HepG2 (cell line): ENCODE measurements at regions not wholly inside any gene's neighbourhood (a gene's known extent, or its start where the extent isn't known, plus 50 kb on each side); places are given as distances from the start of the nearest gene placed in this dataset.

Source experiments
- CTCF ChIP-seq: sonication (generic); formaldehyde crosslinking; IDR thresholded peaks from 2 replicates; pipeline ENCODE4 v1.5.0; 2020; ENCODE audit warnings: mild to moderate bottlenecking, missing genetic modification reagents, moderate library complexity
- EHMT2 ChIP-seq: fragments of 200-600 bp; sonication (generic); IDR thresholded peaks from 2 replicates; pipeline ENCODE4 v1.7.0; 2017; ENCODE audit warnings: antibody characterized with exemption, low read depth, low read length, borderline replicate concordance
- ETS1 ChIP-seq: sonication (generic); formaldehyde crosslinking; IDR thresholded peaks from 2 replicates; pipeline ENCODE4 v1.4.0; 2020; ENCODE audit warnings: missing genetic modification reagents
- PBX3 ChIP-seq: sonication (generic); formaldehyde crosslinking; IDR thresholded peaks from 2 replicates; pipeline ENCODE4 v1.8.1; 2023; ENCODE audit warnings: missing genetic modification reagents, inconsistent platforms, borderline replicate concordance
- POLR2AphosphoS5 ChIP-seq: IDR thresholded peaks from 2 replicates; pipeline ENCODE4 v1.6.1; 2012; ENCODE audit warnings: low read depth, low read length
- SIN3B ChIP-seq: fragments of 150-350 bp; IDR thresholded peaks from 2 replicates; pipeline ENCODE4 v1.6.1; 2014; ENCODE audit warnings: low read length
- SMYD3 ChIP-seq: sonication (generic); formaldehyde crosslinking; IDR thresholded peaks from 2 replicates; pipeline ENCODE4 v1.8.1; 2023; ENCODE audit warnings: mild to moderate bottlenecking, missing genetic modification reagents
- ZC3H13 ChIP-seq: sonication (generic); formaldehyde crosslinking; IDR thresholded peaks from 2 replicates; pipeline ENCODE4 v1.8.1; 2023; ENCODE audit warnings: mild to moderate bottlenecking, missing genetic modification reagents, moderate library complexity
- ZMYM2 ChIP-seq: sonication (generic); formaldehyde crosslinking; IDR thresholded peaks from 2 replicates; pipeline ENCODE4 v1.8.0; 2022; ENCODE audit warnings: mild to moderate bottlenecking, missing genetic modification reagents
- ZNF775 ChIP-seq: sonication (generic); formaldehyde crosslinking; IDR thresholded peaks from 2 replicates; pipeline ENCODE4 v1.4.0; 2020; ENCODE audit warnings: missing genetic modification reagents, mild to moderate bottlenecking, moderate library complexity, borderline replicate concordance
- ZZZ3 ChIP-seq: sonication (generic); formaldehyde crosslinking; IDR thresholded peaks from 2 replicates; pipeline ENCODE4 v1.4.0; 2020; ENCODE audit warnings: missing genetic modification reagents, mild to moderate bottlenecking, borderline replicate concordance
- TF ChIP-seq, protein P1 (sequence below): sonication (generic); formaldehyde crosslinking; IDR thresholded peaks from one replicate; pipeline ENCODE4 v1.5.1; 2020; ENCODE audit warnings: mild to moderate bottlenecking, missing genetic modification reagents; ENCODE audit errors: not compliant biosample characterization

GRCh38 chr17:71592431-71592830 lies 528.4 kb upstream of the SOX9 start:
- TF ChIP-seq ETS1 (CRISPR knock-in tag) = no peak
- TF ChIP-seq ZNF775 (CRISPR knock-in tag) = no peak
- no peak for TF ChIP-seq ZC3H13
- no peak for TF ChIP-seq ZMYM2 (CRISPR knock-in tag)
- no peak for TF ChIP-seq SIN3B
- TF ChIP-seq SMYD3 (CRISPR knock-in tag) = no peak
- TF ChIP-seq ZZZ3 = no peak
- TF ChIP-seq CTCF = no peak
- TF ChIP-seq EHMT2 = no peak
- TF ChIP-seq PBX3 = no peak
- TF ChIP-seq, protein P1, sequence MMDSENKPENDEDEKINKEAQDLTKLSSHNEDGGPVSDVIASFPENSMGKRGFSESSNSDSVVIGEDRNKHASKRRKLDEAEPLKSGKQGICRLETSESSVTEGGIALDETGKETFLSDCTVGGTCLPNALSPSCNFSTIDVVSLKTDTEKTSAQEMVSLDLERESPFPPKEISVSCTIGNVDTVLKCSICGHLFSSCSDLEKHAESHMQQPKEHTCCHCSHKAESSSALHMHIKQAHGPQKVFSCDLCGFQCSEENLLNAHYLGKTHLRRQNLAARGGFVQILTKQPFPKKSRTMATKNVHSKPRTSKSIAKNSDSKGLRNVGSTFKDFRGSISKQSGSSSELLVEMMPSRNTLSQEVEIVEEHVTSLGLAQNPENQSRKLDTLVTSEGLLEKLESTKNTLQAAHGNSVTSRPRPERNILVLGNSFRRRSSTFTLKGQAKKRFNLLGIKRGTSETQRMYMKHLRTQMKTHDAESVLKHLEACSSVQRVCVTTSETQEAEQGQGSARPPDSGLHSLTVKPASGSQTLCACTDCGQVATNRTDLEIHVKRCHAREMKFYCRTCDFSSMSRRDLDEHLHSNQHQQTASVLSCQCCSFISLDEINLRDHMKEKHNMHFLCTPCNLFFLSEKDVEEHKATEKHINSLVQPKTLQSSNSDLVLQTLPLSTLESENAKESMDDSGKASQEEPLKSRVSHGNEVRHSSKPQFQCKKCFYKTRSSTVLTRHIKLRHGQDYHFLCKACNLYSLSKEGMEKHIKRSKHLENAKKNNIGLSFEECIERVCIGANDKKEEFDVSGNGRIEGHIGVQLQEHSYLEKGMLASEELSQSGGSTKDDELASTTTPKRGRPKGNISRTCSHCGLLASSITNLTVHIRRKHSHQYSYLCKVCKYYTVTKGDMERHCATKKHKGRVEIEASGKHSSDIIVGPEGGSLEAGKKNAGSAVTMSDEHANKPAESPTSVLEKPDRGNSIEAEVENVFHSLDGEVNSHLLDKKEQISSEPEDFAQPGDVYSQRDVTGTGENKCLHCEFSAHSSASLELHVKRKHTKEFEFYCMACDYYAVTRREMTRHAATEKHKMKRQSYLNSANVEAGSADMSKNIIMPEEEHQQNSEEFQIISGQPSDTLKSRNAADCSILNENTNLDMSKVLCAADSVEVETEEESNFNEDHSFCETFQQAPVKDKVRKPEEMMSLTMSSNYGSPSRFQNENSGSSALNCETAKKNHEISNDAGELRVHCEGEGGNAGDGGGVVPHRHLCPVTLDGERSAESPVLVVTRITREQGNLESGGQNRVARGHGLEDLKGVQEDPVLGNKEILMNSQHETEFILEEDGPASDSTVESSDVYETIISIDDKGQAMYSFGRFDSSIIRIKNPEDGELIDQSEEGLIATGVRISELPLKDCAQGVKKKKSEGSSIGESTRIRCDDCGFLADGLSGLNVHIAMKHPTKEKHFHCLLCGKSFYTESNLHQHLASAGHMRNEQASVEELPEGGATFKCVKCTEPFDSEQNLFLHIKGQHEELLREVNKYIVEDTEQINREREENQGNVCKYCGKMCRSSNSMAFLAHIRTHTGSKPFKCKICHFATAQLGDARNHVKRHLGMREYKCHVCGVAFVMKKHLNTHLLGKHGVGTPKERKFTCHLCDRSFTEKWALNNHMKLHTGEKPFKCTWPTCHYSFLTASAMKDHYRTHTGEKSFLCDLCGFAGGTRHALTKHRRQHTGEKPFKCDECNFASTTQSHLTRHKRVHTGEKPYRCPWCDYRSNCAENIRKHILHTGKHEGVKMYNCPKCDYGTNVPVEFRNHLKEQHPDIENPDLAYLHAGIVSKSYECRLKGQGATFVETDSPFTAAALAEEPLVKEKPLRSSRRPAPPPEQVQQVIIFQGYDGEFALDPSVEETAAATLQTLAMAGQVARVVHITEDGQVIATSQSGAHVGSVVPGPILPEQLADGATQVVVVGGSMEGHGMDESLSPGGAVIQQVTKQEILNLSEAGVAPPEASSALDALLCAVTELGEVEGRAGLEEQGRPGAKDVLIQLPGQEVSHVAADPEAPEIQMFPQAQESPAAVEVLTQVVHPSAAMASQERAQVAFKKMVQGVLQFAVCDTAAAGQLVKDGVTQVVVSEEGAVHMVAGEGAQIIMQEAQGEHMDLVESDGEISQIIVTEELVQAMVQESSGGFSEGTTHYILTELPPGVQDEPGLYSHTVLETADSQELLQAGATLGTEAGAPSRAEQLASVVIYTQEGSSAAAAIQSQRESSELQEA (CRISPR knock-in tag) = no peak
- no peak for TF ChIP-seq POLR2AphosphoS5
